ENCODE measurements at regions not wholly inside any gene's neighbourhood (a gene's known extent, or its start where the extent isn't known, plus 50 kb on each side); places are given as distances from the start of the nearest gene placed in this dataset.

DNA sequence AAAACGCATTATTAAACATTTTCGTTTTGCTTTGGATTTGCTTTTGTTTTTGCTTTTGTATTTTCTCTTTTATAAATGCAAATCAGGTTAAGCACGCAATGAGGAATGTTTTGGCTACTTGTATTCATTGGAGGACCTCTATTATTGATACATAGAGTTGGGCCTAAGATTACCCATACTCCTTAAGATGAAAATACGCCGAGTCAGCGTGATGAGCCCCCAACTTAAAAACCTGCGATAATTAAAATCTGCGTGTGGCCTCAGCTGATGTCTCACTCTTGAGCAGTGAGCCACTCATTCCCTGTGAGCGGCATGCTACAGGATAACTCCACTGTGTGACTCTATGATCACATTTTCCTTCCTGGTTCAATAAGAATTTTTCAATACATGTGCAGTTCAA lies 518.3 kb downstream of the IRX1 start:
- Histone ChIP-seq H3K27ac (replicated peaks in 1 of 4) (no peak overlapping the region), H3K4me3 (no peak overlapping the region), H3K9me3 (no peaks in the 10 kb centered on the region), H3K4me1 (no peaks in the 10 kb centered on the region), H3K27me3 (no peaks in the 10 kb centered on the region), H3K36me3 (no peaks in the 10 kb centered on the region)
- no peak for TF ChIP-seq POLR2AphosphoS5 (IDR thresholded peaks at IDR 0.05)
- 95% methylated on average over 9 of the region's 9 CpGs for WGBS
- intact Hi-C loops (cut with DNase I) = no loop called here
- DNase-seq (ENCODE audit: extremely low spot score) = no peak

DNA sequence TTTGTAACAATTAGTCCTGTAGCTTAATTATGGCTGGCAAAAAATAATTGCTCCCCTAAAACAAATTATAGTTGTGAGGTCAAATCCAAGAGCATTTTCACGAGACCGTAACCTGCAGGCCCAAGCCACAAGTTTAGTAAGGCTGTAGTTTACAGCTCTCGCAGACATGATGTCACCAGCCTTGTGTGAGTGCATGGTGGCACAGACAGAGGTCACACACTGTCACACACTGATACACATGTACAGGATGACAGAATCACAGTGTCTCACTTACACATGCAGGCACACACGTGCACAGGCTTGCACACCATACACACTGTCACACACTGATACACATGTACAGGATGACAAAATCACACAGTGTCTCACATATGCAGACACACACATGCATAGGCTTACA lies 518.8 kb downstream of the IRX1 start:
- H3K27me3 ChIP-seq = no peaks in the 10 kb centered on the region

DNA sequence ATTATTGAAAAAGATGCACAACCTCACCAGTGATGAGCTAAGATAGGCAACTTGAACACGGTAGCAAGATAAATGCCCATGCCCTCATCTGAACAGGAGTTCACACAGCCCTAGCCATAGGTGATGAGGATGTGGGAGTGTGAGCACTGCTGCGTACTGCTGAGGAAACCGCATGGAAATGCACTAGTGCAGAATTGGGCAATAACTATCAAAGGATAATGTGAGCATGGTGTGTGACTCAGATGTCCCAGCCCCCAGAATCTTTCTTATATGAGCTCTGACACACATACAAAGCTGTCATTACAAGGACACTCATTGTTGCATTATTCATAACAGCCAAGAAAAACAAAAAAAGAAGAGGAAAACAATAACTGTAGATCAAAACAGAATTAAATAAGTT lies 521.2 kb downstream of the IRX1 start:
- WGBS = 93% methylated on average over 3 of the region's 3 CpGs
- intact Hi-C loops (cut with DNase I) = no loop called here
- no peak overlapping the region for H3K4me3 ChIP-seq
- no peaks in the 10 kb centered on the region for H3K36me3 ChIP-seq
- no peaks in the 10 kb centered on the region for H3K4me1 ChIP-seq
- no peaks in the 10 kb centered on the region for H3K27me3 ChIP-seq
- no peak overlapping the region for H3K27ac ChIP-seq (replicated peaks in 1 of 4)
- no peaks in the 10 kb centered on the region for H3K9me3 ChIP-seq
- DNase-seq (ENCODE audit: extremely low spot score) = no peak
- TF ChIP-seq EP300 (IDR thresholded peaks at IDR 0.05) = no peak
- TF ChIP-seq, protein P1, sequence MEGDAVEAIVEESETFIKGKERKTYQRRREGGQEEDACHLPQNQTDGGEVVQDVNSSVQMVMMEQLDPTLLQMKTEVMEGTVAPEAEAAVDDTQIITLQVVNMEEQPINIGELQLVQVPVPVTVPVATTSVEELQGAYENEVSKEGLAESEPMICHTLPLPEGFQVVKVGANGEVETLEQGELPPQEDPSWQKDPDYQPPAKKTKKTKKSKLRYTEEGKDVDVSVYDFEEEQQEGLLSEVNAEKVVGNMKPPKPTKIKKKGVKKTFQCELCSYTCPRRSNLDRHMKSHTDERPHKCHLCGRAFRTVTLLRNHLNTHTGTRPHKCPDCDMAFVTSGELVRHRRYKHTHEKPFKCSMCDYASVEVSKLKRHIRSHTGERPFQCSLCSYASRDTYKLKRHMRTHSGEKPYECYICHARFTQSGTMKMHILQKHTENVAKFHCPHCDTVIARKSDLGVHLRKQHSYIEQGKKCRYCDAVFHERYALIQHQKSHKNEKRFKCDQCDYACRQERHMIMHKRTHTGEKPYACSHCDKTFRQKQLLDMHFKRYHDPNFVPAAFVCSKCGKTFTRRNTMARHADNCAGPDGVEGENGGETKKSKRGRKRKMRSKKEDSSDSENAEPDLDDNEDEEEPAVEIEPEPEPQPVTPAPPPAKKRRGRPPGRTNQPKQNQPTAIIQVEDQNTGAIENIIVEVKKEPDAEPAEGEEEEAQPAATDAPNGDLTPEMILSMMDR (IDR thresholded peaks at IDR 0.05) = no peak
- no peak for TF ChIP-seq POLR2A (IDR thresholded peaks at IDR 0.05; ENCODE audit: low read depth)
- TF ChIP-seq POLR2AphosphoS5 (IDR thresholded peaks at IDR 0.05) = no peak

More for the DNA sequence above, 518.8 kb downstream of the IRX1 start:
- Histone ChIP-seq H3K27ac (replicated peaks in 1 of 4) (no peak overlapping the region), H3K36me3 (no peaks in the 10 kb centered on the region), H3K4me3 (no peak overlapping the region), H3K4me1 (no peaks in the 10 kb centered on the region), H3K9me3 (no peaks in the 10 kb centered on the region)
- TF ChIP-seq, protein P1 (IDR thresholded peaks at IDR 0.05) = no peak
- TF ChIP-seq EP300 (IDR thresholded peaks at IDR 0.05) (no peak), POLR2A (IDR thresholded peaks at IDR 0.05; ENCODE audit: low read depth) (no peak), POLR2AphosphoS5 (IDR thresholded peaks at IDR 0.05) (no peak)
- no peak for DNase-seq (ENCODE audit: extremely low spot score)
- WGBS = 79% methylated on average over 4 of the region's 4 CpGs
- intact Hi-C loops (cut with DNase I) = no loop called here

DNA sequence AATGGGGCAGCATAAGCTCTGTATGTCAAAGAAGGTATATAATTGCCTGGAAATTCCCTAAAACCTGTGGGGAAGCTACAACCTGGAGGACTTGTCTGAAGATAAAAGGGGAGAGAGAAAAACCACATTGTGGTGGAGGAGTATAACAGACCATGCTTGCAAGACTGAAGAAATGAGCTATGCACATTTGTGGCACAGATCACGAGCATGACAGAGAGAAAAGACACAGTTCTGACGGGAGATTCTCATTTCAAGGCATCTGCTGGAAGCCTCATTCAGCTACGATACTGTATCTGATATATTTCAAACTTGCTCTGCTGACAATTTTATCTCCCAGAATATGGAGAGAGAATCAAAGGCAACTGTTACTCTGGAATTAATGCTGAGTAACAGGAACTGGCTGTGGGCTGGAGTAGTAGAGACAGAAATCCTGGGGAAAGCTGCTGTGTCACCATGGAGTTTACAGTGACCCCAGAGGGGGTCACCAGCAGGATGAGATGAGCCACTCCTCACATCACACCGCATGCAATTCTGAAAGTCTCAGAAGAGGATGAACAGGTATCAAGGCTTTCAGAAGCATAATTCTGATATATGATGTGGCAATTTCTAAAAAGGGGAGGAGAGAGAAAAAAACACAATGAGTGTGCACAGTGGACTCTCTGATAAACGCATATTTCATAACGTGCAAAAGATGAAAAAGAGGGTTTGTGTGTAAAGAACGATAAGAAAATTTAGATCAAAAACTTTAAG lies 528.8 kb downstream of the IRX1 start:
- TF ChIP-seq POLR2A (IDR thresholded peaks at IDR 0.05; ENCODE audit: low read depth) (no peak), POLR2AphosphoS5 (IDR thresholded peaks at IDR 0.05) (no peak), EP300 (IDR thresholded peaks at IDR 0.05) (no peak)
- TF ChIP-seq, protein P1 (IDR thresholded peaks at IDR 0.05) = no peak
- Histone ChIP-seq H3K27ac (replicated peaks in 1 of 4) (no peak overlapping the region), H3K9me3 (peaks cover 0 to 5% (median 2%) of the 10 kb centered on the region in 4 donors), H3K36me3 (no peaks in the 10 kb centered on the region), H3K4me1 (no peaks in the 10 kb centered on the region), H3K27me3 (no peaks in the 10 kb centered on the region), H3K4me3 (no peak overlapping the region)
- 46% methylated on average over 7 of the region's 7 CpGs for WGBS
- intact Hi-C loops (cut with DNase I) = no loop called here
- DNase-seq (ENCODE audit: extremely low spot score) = no peak

DNA sequence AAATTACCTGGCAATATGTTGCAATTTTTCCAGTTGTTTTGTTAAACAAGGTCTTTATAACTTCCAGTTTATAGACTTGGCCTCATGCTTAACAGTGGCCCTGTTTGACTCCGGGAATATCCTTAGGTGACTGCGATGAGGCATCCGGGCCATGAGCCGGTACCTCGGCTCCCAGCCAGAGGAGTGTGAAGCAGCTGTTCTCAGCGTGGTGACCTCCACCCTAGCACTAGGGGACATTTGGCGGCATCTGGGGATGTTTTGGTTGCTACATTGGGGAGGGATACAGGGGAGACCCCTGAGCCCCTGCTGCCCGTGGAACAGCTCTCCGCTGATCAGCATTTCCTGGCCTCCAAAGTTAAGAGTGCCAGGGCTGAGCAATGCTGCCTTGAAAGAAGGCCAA lies 533.4 kb downstream of the IRX1 start:
- intact Hi-C loops (cut with DNase I) = no loop called here
- 92% methylated on average over 9 of the region's 9 CpGs for WGBS
- Histone ChIP-seq H3K9me3 (peaks cover 0 to 5% (median 2%) of the 10 kb centered on the region in 4 donors), H3K27ac (replicated peaks in 1 of 4) (no peak overlapping the region), H3K4me3 (no peak overlapping the region), H3K4me1 (no peaks in the 10 kb centered on the region), H3K36me3 (no peaks in the 10 kb centered on the region), H3K27me3 (no peaks in the 10 kb centered on the region)
- TF ChIP-seq, protein P1 (IDR thresholded peaks at IDR 0.05) = no peak
- no peak for TF ChIP-seq POLR2A (IDR thresholded peaks at IDR 0.05; ENCODE audit: low read depth)
- TF ChIP-seq POLR2AphosphoS5 (IDR thresholded peaks at IDR 0.05) = no peak
- TF ChIP-seq EP300 (IDR thresholded peaks at IDR 0.05) = no peak
- no peak for DNase-seq (ENCODE audit: extremely low spot score)
